Osteocyte (in vitro differentiated cells): ENCODE measurements at regions not wholly inside any gene's neighbourhood (a gene's known extent, or its start where the extent isn't known, plus 50 kb on each side); places are given as distances from the start of the nearest gene placed in this dataset.

Experiments used
- DNase-seq: peaks from one replicate; pipeline ENCODE4 v3.0.0; 2021; ENCODE audit warnings: mixed read lengths; ENCODE audit not compliant: unreplicated experiment; ENCODE audit errors: extremely low spot score
- H3K27ac Mint-ChIP-seq: one replicate; pipeline ENCODE4 v1.8.0; 2021; ENCODE audit warnings: mild to moderate bottlenecking, mixed read lengths; ENCODE audit not compliant: unreplicated experiment
- H3K27me3 Mint-ChIP-seq: one replicate; pipeline ENCODE4 v1.8.0; 2021; ENCODE audit warnings: mixed read lengths; ENCODE audit not compliant: unreplicated experiment
- H3K36me3 Mint-ChIP-seq: one replicate; pipeline ENCODE4 v1.8.0; 2021; ENCODE audit warnings: mixed read lengths; ENCODE audit not compliant: unreplicated experiment
- H3K4me1 Mint-ChIP-seq: one replicate; pipeline ENCODE4 v1.8.0; 2021; ENCODE audit warnings: mixed read lengths; ENCODE audit not compliant: unreplicated experiment
- H3K4me3 Mint-ChIP-seq: one replicate; pipeline ENCODE4 v1.8.0; 2021; ENCODE audit warnings: mild to moderate bottlenecking, moderate library complexity, mixed read lengths; ENCODE audit not compliant: unreplicated experiment
- H3K9me3 Mint-ChIP-seq: one replicate; pipeline ENCODE4 v1.8.0; 2021; ENCODE audit warnings: mixed read lengths; ENCODE audit not compliant: unreplicated experiment
- CTCF ChIP-seq: fragments of 200-600 bp; sonication (generic); IDR thresholded peaks from 2 replicates; pipeline ENCODE4 v1.5.0; 2021; ENCODE audit warnings: antibody characterized with exemption, mild to moderate bottlenecking, moderate library complexity

GRCh38 chr15:87760547-87761314 lies 495.8 kb downstream of the NTRK3 start:
- no peak for DNase-seq
- Mint-ChIP-seq H3K27ac (no peak overlapping the region), H3K4me1 (peaks cover 6% of the 10 kb centered on the region), H3K27me3 (no peaks in the 10 kb centered on the region), H3K9me3 (no peaks in the 10 kb centered on the region), H3K36me3 (no peaks in the 10 kb centered on the region), H3K4me3 (no peak overlapping the region)
- TF ChIP-seq CTCF, result no peak

GRCh38 chr15:87758794-87759418 lies 497.6 kb downstream of the NTRK3 start:
- TF ChIP-seq CTCF, result no peak
- no peak for DNase-seq
- Mint-ChIP-seq H3K4me1 (peaks cover 4% of the 10 kb centered on the region), H3K9me3 (no peaks in the 10 kb centered on the region), H3K36me3 (no peaks in the 10 kb centered on the region), H3K27me3 (peaks cover 4% of the 10 kb centered on the region), H3K27ac (no peak overlapping the region), H3K4me3 (no peak overlapping the region)

- H3K27me3 Mint-ChIP-seq, result peaks cover 5% of the 10 kb centered on the region
- no peaks in the 10 kb centered on the region for H3K9me3 Mint-ChIP-seq
- no peak overlapping the region for H3K27ac Mint-ChIP-seq
- H3K4me3 Mint-ChIP-seq, result no peak overlapping the region
- TF ChIP-seq CTCF, result no peak
- peaks cover 17% of the 10 kb centered on the region for H3K4me1 Mint-ChIP-seq
- no peak for DNase-seq
- H3K36me3 Mint-ChIP-seq, result no peaks in the 10 kb centered on the region
These were observed 499.5 kb downstream of the NTRK3 start for GRCh38 chr15:87757084-87757483.

GRCh38 chr15:87756072-87756471 lies 500.5 kb downstream of the NTRK3 start:
- no peaks in the 10 kb centered on the region for H3K36me3 Mint-ChIP-seq
- no peak overlapping the region for H3K4me3 Mint-ChIP-seq
- peaks cover 24% of the 10 kb centered on the region for H3K4me1 Mint-ChIP-seq
- H3K27ac Mint-ChIP-seq, result no peak overlapping the region
- DNase-seq, result no peak
- no peaks in the 10 kb centered on the region for H3K9me3 Mint-ChIP-seq
- H3K27me3 Mint-ChIP-seq, result peaks cover 5% of the 10 kb centered on the region
- TF ChIP-seq CTCF, result no peak

- Mint-ChIP-seq H3K36me3 (no peaks in the 10 kb centered on the region), H3K27me3 (peaks cover 5% of the 10 kb centered on the region), H3K27ac (no peak overlapping the region), H3K4me3 (no peak overlapping the region), H3K9me3 (no peaks in the 10 kb centered on the region), H3K4me1 (peaks cover 24% of the 10 kb centered on the region)
- TF ChIP-seq CTCF, result no peak
- no peak for DNase-seq
These were observed 501.3 kb downstream of the NTRK3 start for GRCh38 chr15:87755226-87755625.
